Glutamatergic neuron (in vitro differentiated cells): ENCODE measurements at regions not wholly inside any gene's neighbourhood (a gene's known extent, or its start where the extent isn't known, plus 50 kb on each side); places are given as distances from the start of the nearest gene placed in this dataset.

Source experiments
- DNase-seq: peaks from one replicate; pipeline ENCODE4 v3.0.0; 2022
- H3K27ac Mint-ChIP-seq: one replicate; pipeline ENCODE4 v1.8.0; 2020; ENCODE audit warnings: mild to moderate bottlenecking, mixed read lengths, inconsistent platforms; ENCODE audit not compliant: unreplicated experiment
- H3K27me3 Mint-ChIP-seq: one replicate; pipeline ENCODE4 v1.8.0; 2020; ENCODE audit warnings: mild to moderate bottlenecking, moderate library complexity, mixed read lengths, inconsistent platforms; ENCODE audit not compliant: unreplicated experiment
- H3K36me3 Mint-ChIP-seq: one replicate; pipeline ENCODE4 v1.8.0; 2020; ENCODE audit warnings: mild to moderate bottlenecking, mixed read lengths, inconsistent platforms; ENCODE audit not compliant: unreplicated experiment
- H3K4me1 Mint-ChIP-seq: one replicate; pipeline ENCODE4 v1.8.0; 2020; ENCODE audit warnings: mild to moderate bottlenecking, low read depth, mixed read lengths, inconsistent platforms; ENCODE audit not compliant: unreplicated experiment
- H3K4me3 Mint-ChIP-seq: one replicate; pipeline ENCODE4 v1.8.0; 2020; ENCODE audit warnings: mild to moderate bottlenecking, mixed read lengths, inconsistent platforms; ENCODE audit not compliant: unreplicated experiment
- H3K9me3 Mint-ChIP-seq: one replicate; pipeline ENCODE4 v1.8.0; 2020; ENCODE audit warnings: mild to moderate bottlenecking, moderate library complexity, mixed read lengths, inconsistent platforms; ENCODE audit not compliant: unreplicated experiment
- TF ChIP-seq, protein P1 (sequence below): fragments of 200-600 bp; sonication (generic); IDR thresholded peaks from one replicate; pipeline ENCODE4 v1.5.0; 2021; ENCODE audit not compliant: partially characterized antibody, unreplicated experiment

DNA sequence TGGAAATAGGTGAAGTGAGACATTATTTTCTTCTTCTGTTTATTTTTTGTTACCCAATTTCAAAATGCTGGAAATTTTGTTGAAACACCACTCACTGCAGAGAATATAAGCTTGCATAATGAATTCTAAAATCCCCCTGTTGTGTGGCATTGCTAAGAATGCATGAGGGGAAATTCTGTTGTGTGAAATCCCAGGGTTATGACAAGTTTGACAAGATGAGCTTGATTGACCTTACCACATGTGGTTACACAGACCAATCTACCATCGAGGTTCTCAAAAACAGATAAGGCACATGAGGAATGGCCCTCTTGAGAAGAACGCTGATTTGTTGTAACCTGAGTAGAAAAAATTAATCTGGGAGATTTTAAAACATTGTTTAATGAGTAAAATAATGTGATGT, 261.6 kb upstream of the MMADHC start:
- H3K27ac Mint-ChIP-seq = no peak overlapping the region
- DNase-seq = no peak
- H3K4me3 Mint-ChIP-seq = no peak overlapping the region

DNA sequence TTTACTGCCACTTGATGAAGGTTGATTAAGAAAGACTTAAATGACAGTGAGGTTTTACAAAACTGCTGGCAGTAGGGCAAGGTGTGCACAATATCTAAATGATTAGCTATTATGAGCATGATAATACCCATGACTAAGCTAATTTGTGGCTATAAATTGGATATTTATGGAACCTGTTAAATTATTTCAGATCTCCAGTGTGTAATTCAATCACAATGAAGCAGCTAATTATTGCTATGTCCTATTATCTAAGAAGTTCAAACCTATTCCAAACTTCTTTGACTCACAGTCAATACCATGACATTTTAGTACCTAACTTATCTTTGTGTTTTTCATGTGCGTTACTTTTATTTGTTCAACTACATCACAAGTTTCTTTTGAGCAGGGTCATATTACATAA, 253.8 kb upstream of the MMADHC start:
- DNase-seq = no peak
- TF ChIP-seq, protein P1, sequence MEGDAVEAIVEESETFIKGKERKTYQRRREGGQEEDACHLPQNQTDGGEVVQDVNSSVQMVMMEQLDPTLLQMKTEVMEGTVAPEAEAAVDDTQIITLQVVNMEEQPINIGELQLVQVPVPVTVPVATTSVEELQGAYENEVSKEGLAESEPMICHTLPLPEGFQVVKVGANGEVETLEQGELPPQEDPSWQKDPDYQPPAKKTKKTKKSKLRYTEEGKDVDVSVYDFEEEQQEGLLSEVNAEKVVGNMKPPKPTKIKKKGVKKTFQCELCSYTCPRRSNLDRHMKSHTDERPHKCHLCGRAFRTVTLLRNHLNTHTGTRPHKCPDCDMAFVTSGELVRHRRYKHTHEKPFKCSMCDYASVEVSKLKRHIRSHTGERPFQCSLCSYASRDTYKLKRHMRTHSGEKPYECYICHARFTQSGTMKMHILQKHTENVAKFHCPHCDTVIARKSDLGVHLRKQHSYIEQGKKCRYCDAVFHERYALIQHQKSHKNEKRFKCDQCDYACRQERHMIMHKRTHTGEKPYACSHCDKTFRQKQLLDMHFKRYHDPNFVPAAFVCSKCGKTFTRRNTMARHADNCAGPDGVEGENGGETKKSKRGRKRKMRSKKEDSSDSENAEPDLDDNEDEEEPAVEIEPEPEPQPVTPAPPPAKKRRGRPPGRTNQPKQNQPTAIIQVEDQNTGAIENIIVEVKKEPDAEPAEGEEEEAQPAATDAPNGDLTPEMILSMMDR = no peak
- Mint-ChIP-seq H3K9me3 (peaks cover 3% of the 10 kb centered on the region), H3K36me3 (no peaks in the 10 kb centered on the region), H3K4me3 (no peak overlapping the region), H3K27ac (no peak overlapping the region), H3K4me1 (no peaks in the 10 kb centered on the region), H3K27me3 (no peaks in the 10 kb centered on the region)

More for the DNA sequence above, 261.6 kb upstream of the MMADHC start:
- H3K4me1 Mint-ChIP-seq = no peaks in the 10 kb centered on the region
- H3K36me3 Mint-ChIP-seq = peaks cover 7% of the 10 kb centered on the region
- H3K9me3 Mint-ChIP-seq = peaks cover 4% of the 10 kb centered on the region
- peaks cover 3% of the 10 kb centered on the region for H3K27me3 Mint-ChIP-seq
- TF ChIP-seq, protein P1 = no peak

DNA sequence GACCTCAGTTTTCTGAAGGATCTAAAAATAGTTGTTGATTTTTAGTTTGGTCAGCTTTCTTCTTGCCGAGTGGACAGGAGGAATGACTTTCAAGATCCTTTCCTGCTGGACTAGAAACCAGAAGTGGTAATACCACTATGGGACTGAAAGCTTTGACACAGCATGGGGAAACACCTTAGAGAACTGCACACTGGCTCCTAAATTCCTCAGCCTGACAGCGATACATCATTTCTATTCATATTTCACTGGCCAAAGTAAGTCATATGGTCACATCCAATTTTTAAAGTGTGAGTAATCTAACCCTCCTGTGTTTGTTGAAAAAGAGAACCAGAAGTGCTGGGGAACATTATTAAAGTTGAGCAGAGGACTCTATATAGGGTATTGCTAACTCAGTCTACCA, 244.7 kb upstream of the MMADHC start:
- peaks cover 4% of the 10 kb centered on the region for H3K36me3 Mint-ChIP-seq
- no peak for DNase-seq
- no peaks in the 10 kb centered on the region for H3K4me1 Mint-ChIP-seq
- no peak overlapping the region for H3K27ac Mint-ChIP-seq
- no peak overlapping the region for H3K4me3 Mint-ChIP-seq
- peaks cover 1% of the 10 kb centered on the region for H3K27me3 Mint-ChIP-seq
- TF ChIP-seq, protein P1 = no peak
- no peaks in the 10 kb centered on the region for H3K9me3 Mint-ChIP-seq

DNA sequence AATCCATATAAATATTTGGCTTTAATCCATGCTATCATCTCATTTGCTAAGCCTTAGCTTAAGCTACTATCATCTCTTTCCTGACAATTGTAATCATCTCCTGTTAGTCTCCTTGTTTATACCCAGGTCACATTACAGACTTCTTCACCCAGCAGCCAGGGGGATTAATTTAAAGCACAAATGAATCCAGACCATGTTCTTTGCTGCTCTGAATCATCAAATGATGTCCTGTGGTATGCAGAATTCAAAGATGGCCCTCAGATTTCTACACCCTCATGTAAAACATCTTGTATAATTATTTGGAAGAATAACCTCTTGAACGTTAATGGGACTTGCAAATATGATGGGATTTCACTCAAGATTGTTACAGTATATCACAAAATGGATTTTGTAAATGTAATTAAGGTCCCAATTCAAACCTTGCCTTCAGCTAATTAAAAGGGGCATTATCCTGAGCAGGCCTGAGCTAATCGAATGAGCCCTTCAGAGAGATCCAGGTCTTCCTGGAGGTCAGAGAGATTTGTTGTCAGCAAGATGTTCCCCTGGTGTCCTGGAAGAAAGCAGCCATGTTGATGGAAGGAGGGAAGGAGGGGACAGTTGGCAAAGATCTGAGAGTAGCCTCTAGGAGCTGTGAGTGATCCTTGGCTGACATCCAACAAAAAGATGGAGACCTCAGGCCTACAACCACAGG, 241.1 kb upstream of the MMADHC start:
- H3K4me3 Mint-ChIP-seq = no peak overlapping the region
- TF ChIP-seq, protein P1 = no peak
- no peak for DNase-seq
- H3K4me1 Mint-ChIP-seq = no peaks in the 10 kb centered on the region
- no peaks in the 10 kb centered on the region for H3K9me3 Mint-ChIP-seq
- H3K27me3 Mint-ChIP-seq = no peaks in the 10 kb centered on the region
- H3K27ac Mint-ChIP-seq = no peak overlapping the region
- H3K36me3 Mint-ChIP-seq = no peaks in the 10 kb centered on the region

DNA sequence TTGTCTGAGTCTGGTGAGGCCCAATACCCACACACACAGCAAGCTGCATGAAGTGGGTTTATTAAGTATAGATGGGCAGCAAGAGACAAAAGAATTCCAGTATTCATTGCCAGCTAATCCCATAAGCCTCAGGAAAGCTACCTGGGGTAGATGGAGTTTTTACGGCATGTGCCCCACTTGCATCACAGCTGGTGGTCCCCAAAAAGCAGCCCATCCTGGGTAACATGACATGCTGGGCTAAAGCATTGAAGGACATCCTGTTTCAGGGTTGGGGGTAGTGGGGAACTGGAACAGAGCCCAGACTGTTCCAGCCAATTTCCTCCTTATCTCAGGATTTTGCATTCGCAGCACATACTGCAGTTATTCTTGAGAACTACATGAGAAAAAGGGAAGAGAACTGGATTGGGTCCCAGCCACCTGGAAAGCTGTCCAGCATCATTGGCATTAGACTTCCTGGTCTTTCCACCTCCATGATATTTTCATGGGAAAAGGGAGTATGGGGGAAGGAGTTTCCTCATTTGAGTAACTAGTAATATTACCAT, 240.1 kb upstream of the MMADHC start:
- Mint-ChIP-seq H3K27ac (no peak overlapping the region), H3K9me3 (no peaks in the 10 kb centered on the region), H3K4me3 (no peak overlapping the region), H3K36me3 (no peaks in the 10 kb centered on the region), H3K27me3 (no peaks in the 10 kb centered on the region), H3K4me1 (no peaks in the 10 kb centered on the region)
- no peak for DNase-seq
- TF ChIP-seq, protein P1 = no peak
